Stimulated activated CD8-positive, alpha-beta memory T cell treated with anti-CD3 and anti-CD28 coated beads, Interleukin-4, amount 100 ng/mL, for 48 hours (primary cell): ENCODE measurements at regions not wholly inside any gene's neighbourhood (a gene's known extent, or its start where the extent isn't known, plus 50 kb on each side); places are given as distances from the start of the nearest gene placed in this dataset.

Experiments used
- DNase-seq: peaks from one replicate; pipeline ENCODE4 v3.0.0-alpha.2; 2020

GRCh38 chr10:118408181-118408580 is 66.1 kb upstream of the FAM204A start:
- no peak for DNase-seq

- DNase-seq: no peak
These were observed 65.7 kb upstream of the FAM204A start for GRCh38 chr10:118407777-118408176.

GRCh38 chr10:118407026-118407425 is 64.9 kb upstream of the FAM204A start:
- DNase-seq: no peak

GRCh38 chr10:118405928-118406327 is 63.8 kb upstream of the FAM204A start:
- no peak for DNase-seq

- DNase-seq: no peak
These were observed 61.8 kb upstream of the FAM204A start for GRCh38 chr10:118403967-118404366.

GRCh38 chr10:118401708-118402193 is 59.6 kb upstream of the FAM204A start:
- DNase-seq: no peak

DNA sequence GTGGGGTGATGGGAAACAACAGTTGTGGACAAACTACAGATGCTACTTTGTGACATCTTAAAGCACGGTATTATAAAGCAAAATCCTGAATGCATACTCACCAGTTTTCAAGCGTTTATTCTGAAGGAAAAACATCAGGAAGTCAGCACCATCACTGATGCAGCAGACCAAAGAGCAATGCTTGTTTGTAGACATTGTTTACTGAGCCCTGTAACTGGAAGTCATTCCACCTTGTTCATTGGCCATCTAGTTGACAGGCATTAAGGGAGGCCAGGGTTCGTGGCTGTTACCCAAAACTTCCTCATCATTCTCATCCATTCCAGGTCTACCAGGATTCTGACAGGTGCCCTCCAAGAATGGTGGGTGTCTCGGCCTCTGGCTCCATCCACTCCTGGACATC is 55.3 kb upstream of the FAM204A start:
- DNase-seq: no peak

- no peak for DNase-seq
These were observed 53.8 kb upstream of the FAM204A start for GRCh38 chr10:118395947-118396346.

GRCh38 chr10:118394301-118395200 is 52.4 kb upstream of the FAM204A start:
- no peak for DNase-seq

GRCh38 chr10:118392761-118393160 is 50.6 kb upstream of the FAM204A start:
- DNase-seq: no peak
